Stomach (tissue), 8 donors: ENCODE measurements at regions not wholly inside any gene's neighbourhood (a gene's known extent, or its start where the extent isn't known, plus 50 kb on each side); places are given as distances from the start of the nearest gene placed in this dataset.
A peak's percentile ranks its signal among the peaks of the same experiment; 100 is the strongest.

Experiments used
- DNase-seq, 2 donors: peaks; one replicate each; pipeline versions ENCODE4 v3.0.0 to v3.0.0-alpha.2; 2013 to 2019
- H3K27ac ChIP-seq, 5 donors: fragments of 200-600 bp in 4 of 5; sonication (generic) in 4 of 5; one replicate each; pipeline ENCODE4 v1.5.1; 2013 to 2019; ENCODE audit warnings: mild to moderate bottlenecking in 1 of 5, moderate library complexity in 1 of 5
- H3K27me3 ChIP-seq, 3 donors: fragments of 200-600 bp; sonication (generic); one replicate each; pipeline ENCODE4 v1.5.1; 2017 to 2019; ENCODE audit warnings: mixed run types in 1 of 3
- H3K36me3 ChIP-seq, 4 donors: fragments of 200-600 bp; sonication (generic); 1 replicate in 3 of 4; 2 replicates in 1 of 4; pipeline ENCODE4 v1.5.1; 2016 to 2019
- H3K4me1 ChIP-seq, 4 donors: fragments of 200-600 bp; sonication (generic); one replicate each; pipeline ENCODE4 v1.5.1; 2016 to 2019
- H3K4me3 ChIP-seq, 4 donors: fragments of 200-600 bp; sonication (generic) in 3 of 4; one replicate each; pipeline ENCODE4 v1.5.1; 2016 to 2019; ENCODE audit warnings: mild to moderate bottlenecking in 1 of 4
- H3K9me3 ChIP-seq, 4 donors: fragments of 200-600 bp; sonication (generic); one replicate each; pipeline ENCODE4 v1.5.1; 2016 to 2019
- CTCF ChIP-seq, 7 experiments: fragments of 450-650 bp in 4 of 7; fragments of 200-600 bp in 3 of 7; sonication (generic) in 3 of 7; IDR thresholded peaks; one replicate each; pipeline ENCODE4 v1.5.1; 2016 to 2019; ENCODE audit warnings: antibody characterized with exemption in 7 of 7, control low read depth in 2 of 7, mild to moderate bottlenecking in 1 of 7
- EP300 ChIP-seq: sonication (generic); formaldehyde crosslinking; IDR thresholded peaks from one replicate; pipeline ENCODE4 v1.6.1; 2017; ENCODE audit warnings: antibody characterized with exemption
- POLR2A ChIP-seq, 4 donors: fragments of 450-650 bp; IDR thresholded peaks; one replicate each; pipeline ENCODE4 v1.6.1; 2016; ENCODE audit warnings: antibody characterized with exemption in 4 of 4, control low read depth in 2 of 4, mild to moderate bottlenecking in 1 of 4, moderate library complexity in 1 of 4
- POLR2AphosphoS5 ChIP-seq, 3 donors: sonication (generic); formaldehyde crosslinking; IDR thresholded peaks; one replicate each; pipeline ENCODE4 v1.6.1; 2016; ENCODE audit warnings: antibody characterized with exemption in 3 of 3
- WGBS, 5 donors: extraction: QIAGEN DNeasy Blood & Tissue Kit in 3 of 5; methylation state at CpG; one replicate each; pipeline versions ENCODE4 v1.1.5 to v1.1.7; 2013 to 2018; 5-methylcytosine and 5-hydroxymethylcytosine counted together
- intact Hi-C: fragments of 100-400 bp; cut with DNase I; formaldehyde crosslinking; loops from one replicate; pipeline ENCODE4 v1.15.1; 2023; ENCODE audit warnings: low total_unique reads
- donor health status: healthy with polysubstance abuse.
- donor health status: Bipolar disorder and iron deficiency.
- donor health status: healthy.

- DNase-seq, result no peak
- TF ChIP-seq EP300 (no peak), CTCF (IDR thresholded peaks at IDR 0.05) (no peak), POLR2AphosphoS5 (IDR thresholded peaks at IDR 0.05) (no peak), POLR2A (IDR thresholded peaks at IDR 0.05) (no peak)
- 94 to 99% (median 96%) methylated on average over 7 of the region's 7 CpGs for WGBS, 5 donors
- H3K9me3 ChIP-seq, result no peaks in the 10 kb centered on the region
- no peaks in the 10 kb centered on the region for H3K27me3 ChIP-seq
- H3K4me3 ChIP-seq, result no peak overlapping the region
- H3K36me3 ChIP-seq, result peaks cover 11 to 57% (median 50%) of the 10 kb centered on the region in 4 donors
- H3K4me1 ChIP-seq, result no peaks in the 10 kb centered on the region
- H3K27ac ChIP-seq, result no peak overlapping the region
- intact Hi-C loops, result no loop called here
Observed at GRCh38 chr16:27699540-27699939, 149.6 kb downstream of the KATNIP start.

- WGBS, 5 donors, result 80 to 92% (median 88%) methylated on average over 10 of the region's 10 CpGs
- Histone ChIP-seq H3K4me3 (no peak overlapping the region), H3K4me1 (no peaks in the 10 kb centered on the region), H3K36me3 (peaks cover 11 to 64% (median 53%) of the 10 kb centered on the region in 4 donors), H3K9me3 (no peaks in the 10 kb centered on the region), H3K27ac (no peak overlapping the region), H3K27me3 (no peaks in the 10 kb centered on the region)
- no peak for DNase-seq
- intact Hi-C loops, result no loop called here
- TF ChIP-seq EP300 (no peak), CTCF (IDR thresholded peaks at IDR 0.05) (no peak), POLR2A (IDR thresholded peaks at IDR 0.05) (no peak), POLR2AphosphoS5 (IDR thresholded peaks at IDR 0.05) (no peak)
Observed at GRCh38 chr16:27700304-27700995, 150.5 kb downstream of the KATNIP start.

GRCh38 chr16:27701381-27701780, 151.4 kb downstream of the KATNIP start:
- Histone ChIP-seq H3K4me3 (no peak overlapping the region), H3K27ac (no peak overlapping the region), H3K4me1 (no peaks in the 10 kb centered on the region), H3K27me3 (no peaks in the 10 kb centered on the region), H3K36me3 (peaks cover 11 to 73% (median 59%) of the 10 kb centered on the region in 4 donors), H3K9me3 (no peaks in the 10 kb centered on the region)
- no peak for DNase-seq
- TF ChIP-seq CTCF (IDR thresholded peaks at IDR 0.05), result no peak
- no peak for TF ChIP-seq EP300
- no peak for TF ChIP-seq POLR2A (IDR thresholded peaks at IDR 0.05)
- no peak for TF ChIP-seq POLR2AphosphoS5 (IDR thresholded peaks at IDR 0.05)
- intact Hi-C loops, result no loop called here
- 89 to 97% (median 93%) methylated on average over 8 of the region's 8 CpGs for WGBS, 5 donors

GRCh38 chr16:27703121-27703520, 153.2 kb downstream of the KATNIP start:
- WGBS, 5 donors, result 82 to 94% (median 92%) methylated on average over 6 of the region's 6 CpGs
- DNase-seq, result no peak

More at GRCh38 chr16:27703121-27703520, 153.2 kb downstream of the KATNIP start:
- H3K27me3 ChIP-seq, result no peaks in the 10 kb centered on the region
- intact Hi-C loops, result no loop called here
- TF ChIP-seq POLR2A (IDR thresholded peaks at IDR 0.05) (no peak), EP300 (no peak), POLR2AphosphoS5 (IDR thresholded peaks at IDR 0.05) (no peak), CTCF (IDR thresholded peaks at IDR 0.05) (no peak)
- no peaks in the 10 kb centered on the region for H3K9me3 ChIP-seq
- no peak overlapping the region for H3K4me3 ChIP-seq
- H3K4me1 ChIP-seq, result no peaks in the 10 kb centered on the region
- peaks cover 11 to 86% (median 73%) of the 10 kb centered on the region in 4 donors for H3K36me3 ChIP-seq
- H3K27ac ChIP-seq, result peak overlapping the region in 1 of 5 donors; percentile 9
